SK-N-MC (cell line): ENCODE measurements at regions not wholly inside any gene's neighbourhood (a gene's known extent, or its start where the extent isn't known, plus 50 kb on each side); places are given as distances from the start of the nearest gene placed in this dataset.

Source experiments
- EZH2 ChIP-seq: fragments of 200-600 bp; sonication (generic); IDR thresholded peaks from one replicate; pipeline ENCODE4 v1.6.1; 2017; ENCODE audit warnings: antibody characterized with exemption
- FOXP2 ChIP-seq: optimal IDR thresholded peaks from 2 replicates; pipeline ENCODE3; 2011; ENCODE audit warnings: mild to moderate bottlenecking, moderate library complexity; ENCODE audit not compliant: insufficient read depth; ENCODE audit errors: extremely low read length, control extremely low read depth
- POLR2AphosphoS5 ChIP-seq: IDR thresholded peaks from 2 replicates; pipeline ENCODE4 v1.6.1; 2012; ENCODE audit warnings: mild to moderate bottlenecking, low read depth, low read length, borderline replicate concordance

DNA sequence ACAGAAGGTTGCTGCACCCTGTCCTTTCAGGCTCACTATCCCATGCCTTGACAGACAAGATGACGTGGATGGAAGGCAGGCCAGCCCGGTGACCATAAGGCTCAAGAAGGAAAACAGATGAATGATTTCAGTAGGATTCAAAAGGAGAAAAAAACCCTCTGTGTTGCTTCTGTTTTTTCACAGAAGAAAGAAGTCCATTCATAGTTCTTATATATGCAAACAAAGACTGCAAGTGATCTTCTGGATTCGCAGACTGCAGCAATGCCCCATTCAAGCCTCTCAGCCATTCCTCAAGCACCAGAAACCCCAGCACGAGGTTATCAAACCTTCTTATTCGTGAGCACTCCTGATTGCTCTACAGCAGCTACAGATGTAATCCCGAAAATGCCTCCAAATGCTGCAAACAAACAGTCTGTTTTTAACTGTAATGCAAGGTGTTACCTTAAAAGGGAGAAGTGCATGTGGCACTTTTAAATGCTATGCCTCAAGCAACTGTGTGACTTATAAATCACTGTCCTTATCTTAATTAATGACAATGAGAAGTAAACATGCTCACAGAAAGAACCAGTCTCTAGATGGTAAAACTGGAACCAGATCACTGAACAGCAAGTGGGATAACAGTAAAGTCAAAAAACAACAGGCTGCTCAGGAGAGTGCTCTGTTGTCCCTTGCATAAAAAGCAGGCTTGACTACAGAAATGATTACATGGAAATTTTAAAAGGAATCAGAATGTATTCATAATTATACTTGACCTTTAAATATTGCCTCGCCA, 173.9 kb downstream of the HHIPL2 start:
- no peak for TF ChIP-seq EZH2
- no peak for TF ChIP-seq POLR2AphosphoS5
- TF ChIP-seq FOXP2 = no peak
